Adrenal gland (tissue), 9 donors: ENCODE measurements at regions not wholly inside any gene's neighbourhood (a gene's known extent, or its start where the extent isn't known, plus 50 kb on each side); places are given as distances from the start of the nearest gene placed in this dataset.

ENCODE experiments used
- DNase-seq, 7 donors: peaks; one replicate each; pipeline ENCODE4 v3.0.0-alpha.2; 2019 to 2020
- H3K27ac ChIP-seq, 5 donors: fragments of 200-600 bp; sonication (generic) in 4 of 5; 1 replicate in 3 of 5; 2 replicates in 2 of 5; pipeline versions ENCODE4 v1.5.1 to v1.8.0; 2016 to 2020; ENCODE audit warnings: mild to moderate bottlenecking in 1 of 5
- H3K27me3 ChIP-seq: fragments of 200-600 bp; 2 replicates; pipeline ENCODE4 v1.8.0; 2021
- H3K36me3 ChIP-seq, 2 donors: fragments of 200-600 bp; replicated peaks in 1 of 2; 1 replicate in 1 of 2; 2 replicates in 1 of 2; pipeline versions ENCODE4 v1.5.1 to v1.8.0; 2018 to 2022
- H3K4me1 ChIP-seq, 2 donors: fragments of 200-600 bp; replicated peaks in 1 of 2; 1 replicate in 1 of 2; 2 replicates in 1 of 2; pipeline versions ENCODE4 v1.5.1 to v1.8.0; 2018 to 2021
- H3K4me3 ChIP-seq, 4 donors: fragments of 200-600 bp; sonication (generic) in 3 of 4; one replicate each; pipeline ENCODE4 v1.5.1; 2016 to 2018
- H3K9me3 ChIP-seq, 3 donors: fragments of 200-600 bp; sonication (generic) in 1 of 3; replicated peaks in 1 of 3; 1 replicate in 2 of 3; 2 replicates in 1 of 3; pipeline versions ENCODE4 v1.5.1 to v1.8.0; 2016 to 2021
- POLR2A ChIP-seq, 2 donors: fragments of 450-650 bp; IDR thresholded peaks; one replicate each; pipeline ENCODE4 v1.6.1; 2017; ENCODE audit warnings: antibody characterized with exemption in 2 of 2, mild to moderate bottlenecking in 2 of 2, moderate library complexity in 1 of 2
- WGBS, 4 donors: extraction: QIAGEN DNeasy Blood & Tissue Kit in 2 of 4; methylation state at CpG; one replicate each; pipeline versions ENCODE4 v1.1.5 to v1.1.7; 2013 to 2017; 5-methylcytosine and 5-hydroxymethylcytosine counted together
- intact Hi-C, 2 donors: fragments of 100-400 bp; cut with DNase I; formaldehyde crosslinking; loops; one replicate each; pipeline versions ENCODE4 v1.14.1 to v1.15.0; 2022 to 2023
- TF ChIP-seq, protein P1 (sequence below), 6 experiments: fragments of 450-650 bp in 4 of 6; fragments of 200-600 bp in 2 of 6; sonication (generic) in 1 of 6; IDR thresholded peaks; 1 replicate in 5 of 6; 2 replicates in 1 of 6; pipeline versions ENCODE4 v1.5.1 to v1.8.0; 2016 to 2021; ENCODE audit warnings: antibody characterized with exemption in 6 of 6, mild to moderate bottlenecking in 2 of 6, moderate library complexity in 1 of 6
- donor health status: healthy with polysubstance abuse.
- donor health status: Bipolar disorder and iron deficiency.
- donor health status: DM: yes; HTN: yes; CAD: no.
- donor health status: DM: no; HTN: no; CAD: no.
- donor health status: DM: no; HTN: no; CAD: no.

DNA sequence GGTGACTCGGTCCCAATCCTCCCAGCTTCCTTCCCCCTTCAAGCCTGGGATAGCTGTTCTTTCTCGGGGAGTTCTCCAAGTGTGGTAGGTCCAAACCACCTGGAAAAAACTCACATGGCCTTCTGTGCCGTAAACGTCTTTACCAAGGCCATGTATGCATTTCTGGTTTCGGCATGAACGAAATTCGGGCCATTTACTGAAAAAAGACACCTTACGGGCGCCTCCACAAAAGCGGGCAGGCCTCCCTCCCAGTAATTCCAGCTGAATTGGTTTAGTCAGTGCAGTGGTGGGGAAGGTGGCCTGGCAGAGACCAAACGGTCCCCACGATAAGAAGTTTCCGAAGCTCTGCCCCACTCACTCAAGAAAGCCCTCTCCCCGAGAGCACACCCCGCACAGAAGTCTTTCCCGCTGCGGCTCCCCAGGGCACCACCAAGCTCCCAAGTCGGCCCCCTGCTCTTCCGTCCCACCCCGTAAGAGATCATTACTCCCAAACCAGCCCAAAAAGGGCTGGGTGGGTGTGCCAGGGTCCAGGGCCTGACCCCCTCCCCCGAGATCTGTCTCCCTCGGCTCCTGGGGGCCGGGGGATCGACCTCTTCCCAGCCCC lies 86.3 kb upstream of the MELK start:
- intact Hi-C loops: no loop called here
- DNase-seq: peak; percentile 23 to 61 (median 37)
- no peaks in the 10 kb centered on the region for H3K36me3 ChIP-seq
- H3K9me3 ChIP-seq: no peaks in the 10 kb centered on the region
- peak overlapping the region in 3 of 4 donors; percentile 82 to 90 (median 85) for H3K4me3 ChIP-seq
- H3K4me1 ChIP-seq: peaks cover 15 to 26% of the 10 kb centered on the region in 2 donors
- H3K27ac ChIP-seq: peak overlapping the region; percentile 11 to 96 (median 84)
- WGBS, 4 donors: 0 to 1% (median 0%) methylated on average over 8 to 24 of the region's 24 CpGs
- TF ChIP-seq POLR2A (IDR thresholded peaks at IDR 0.05): peak in 1 of 2 donors; percentile 16
- TF ChIP-seq, protein P1, sequence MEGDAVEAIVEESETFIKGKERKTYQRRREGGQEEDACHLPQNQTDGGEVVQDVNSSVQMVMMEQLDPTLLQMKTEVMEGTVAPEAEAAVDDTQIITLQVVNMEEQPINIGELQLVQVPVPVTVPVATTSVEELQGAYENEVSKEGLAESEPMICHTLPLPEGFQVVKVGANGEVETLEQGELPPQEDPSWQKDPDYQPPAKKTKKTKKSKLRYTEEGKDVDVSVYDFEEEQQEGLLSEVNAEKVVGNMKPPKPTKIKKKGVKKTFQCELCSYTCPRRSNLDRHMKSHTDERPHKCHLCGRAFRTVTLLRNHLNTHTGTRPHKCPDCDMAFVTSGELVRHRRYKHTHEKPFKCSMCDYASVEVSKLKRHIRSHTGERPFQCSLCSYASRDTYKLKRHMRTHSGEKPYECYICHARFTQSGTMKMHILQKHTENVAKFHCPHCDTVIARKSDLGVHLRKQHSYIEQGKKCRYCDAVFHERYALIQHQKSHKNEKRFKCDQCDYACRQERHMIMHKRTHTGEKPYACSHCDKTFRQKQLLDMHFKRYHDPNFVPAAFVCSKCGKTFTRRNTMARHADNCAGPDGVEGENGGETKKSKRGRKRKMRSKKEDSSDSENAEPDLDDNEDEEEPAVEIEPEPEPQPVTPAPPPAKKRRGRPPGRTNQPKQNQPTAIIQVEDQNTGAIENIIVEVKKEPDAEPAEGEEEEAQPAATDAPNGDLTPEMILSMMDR (IDR thresholded peaks at IDR 0.05): no peak
- H3K27me3 ChIP-seq: no peaks in the 10 kb centered on the region

- intact Hi-C loops: no loop called here
- Histone ChIP-seq H3K27me3 (no peaks in the 10 kb centered on the region), H3K9me3 (no peaks in the 10 kb centered on the region), H3K4me1 (peaks cover 17 to 32% of the 10 kb centered on the region in 2 donors), H3K36me3 (no peaks in the 10 kb centered on the region), H3K27ac (peak overlapping the region in 4 of 5 donors; percentile 11 to 96 (median 85)), H3K4me3 (peak overlapping the region in 3 of 4 donors; percentile 82 to 90 (median 85))
- 10 to 13% (median 11%) methylated on average over 11 of the region's 11 CpGs for WGBS, 4 donors
- TF ChIP-seq, protein P1 (IDR thresholded peaks at IDR 0.05): no peak
- TF ChIP-seq POLR2A (IDR thresholded peaks at IDR 0.05): no peak
- DNase-seq: peak in 1 of 7 donors; percentile 39
Measured at GRCh38 chr9:36485647-36486328, 85.7 kb upstream of the RNF38 start.

DNA sequence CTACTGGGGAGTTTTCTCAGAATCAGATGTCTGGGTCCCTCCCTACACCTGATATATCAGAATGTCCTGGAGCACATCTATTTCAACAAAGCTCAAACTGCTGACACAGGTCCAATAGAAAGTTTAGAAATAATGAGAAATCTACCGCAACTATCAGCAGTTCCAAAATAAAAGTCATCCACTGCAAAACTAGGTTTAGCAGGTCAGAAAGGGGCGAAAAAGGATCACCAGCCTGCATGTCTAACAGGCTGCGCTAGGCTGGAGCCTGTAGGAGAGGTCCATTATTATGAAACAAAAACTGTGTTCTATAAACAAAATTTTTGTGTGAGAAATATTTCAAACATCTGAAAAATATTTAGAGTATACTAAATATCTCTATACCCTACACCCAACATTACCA lies 84.1 kb upstream of the RNF38 start:
- H3K4me1 ChIP-seq: peaks cover 17 to 33% of the 10 kb centered on the region in 2 donors
- WGBS, 4 donors: 83 to 88% (median 87%) methylated on average over 3 of the region's 3 CpGs

GRCh38 chr9:36479101-36479500 lies 79.0 kb upstream of the RNF38 start:
- intact Hi-C loops: no loop called here
- no peaks in the 10 kb centered on the region for H3K9me3 ChIP-seq
- H3K27ac ChIP-seq: no peak overlapping the region
- H3K4me1 ChIP-seq: peaks cover 6 to 12% of the 10 kb centered on the region in 2 donors
- WGBS, 4 donors: 71 to 77% (median 76%) methylated on average over 4 of the region's 4 CpGs
- TF ChIP-seq POLR2A (IDR thresholded peaks at IDR 0.05): no peak
- TF ChIP-seq, protein P1 (IDR thresholded peaks at IDR 0.05): no peak
- no peak overlapping the region for H3K4me3 ChIP-seq
- H3K36me3 ChIP-seq: no peaks in the 10 kb centered on the region
- no peaks in the 10 kb centered on the region for H3K27me3 ChIP-seq
- peak in 1 of 7 donors; percentile 18 for DNase-seq

More for the DNA sequence above, 84.1 kb upstream of the RNF38 start:
- TF ChIP-seq, protein P1 (IDR thresholded peaks at IDR 0.05): no peak
- TF ChIP-seq POLR2A (IDR thresholded peaks at IDR 0.05): no peak
- Histone ChIP-seq H3K9me3 (no peaks in the 10 kb centered on the region), H3K27me3 (no peaks in the 10 kb centered on the region), H3K36me3 (no peaks in the 10 kb centered on the region), H3K27ac (no peak overlapping the region), H3K4me3 (no peak overlapping the region)
- intact Hi-C loops: no loop called here
- DNase-seq: peak in 1 of 7 donors; percentile 13
